DMS114 treated with DMSO at 0.1 percent for 48 hours (cell line): ENCODE measurements at regions not wholly inside any gene's neighbourhood (a gene's known extent, or its start where the extent isn't known, plus 50 kb on each side); places are given as distances from the start of the nearest gene placed in this dataset.

Source experiments
- DNase-seq: peaks from one replicate; lab custom pipeline; 2025; ENCODE audit not compliant: unreplicated experiment; lab: John Stamatoyannopoulos, UW

DNA sequence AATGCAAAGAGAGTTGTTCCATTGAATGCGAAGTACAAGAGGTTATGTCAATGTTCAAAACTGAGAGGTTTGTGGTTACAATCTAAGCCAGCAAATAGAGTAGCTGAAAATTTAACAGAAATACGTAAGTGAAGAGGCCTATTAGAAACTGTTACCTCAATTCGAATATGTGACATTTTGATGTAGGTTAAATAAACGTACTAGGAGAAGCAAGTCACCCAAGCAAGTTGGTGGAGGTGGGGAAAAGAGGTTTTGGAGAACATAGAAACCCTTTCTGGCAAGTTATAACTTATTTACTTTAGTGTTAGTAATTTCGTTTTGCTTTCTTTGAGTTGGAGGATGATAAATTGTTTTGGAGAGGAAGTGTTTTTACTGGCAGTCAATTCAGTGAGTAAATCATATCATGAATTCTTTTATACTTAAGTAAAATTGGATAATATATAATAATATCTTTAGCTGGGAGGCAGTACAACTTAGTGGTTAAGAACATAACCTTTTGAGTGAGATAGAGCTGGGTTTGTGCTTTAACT, 91.2 kb upstream of the NAALADL2 start:
- no peak for DNase-seq

DNA sequence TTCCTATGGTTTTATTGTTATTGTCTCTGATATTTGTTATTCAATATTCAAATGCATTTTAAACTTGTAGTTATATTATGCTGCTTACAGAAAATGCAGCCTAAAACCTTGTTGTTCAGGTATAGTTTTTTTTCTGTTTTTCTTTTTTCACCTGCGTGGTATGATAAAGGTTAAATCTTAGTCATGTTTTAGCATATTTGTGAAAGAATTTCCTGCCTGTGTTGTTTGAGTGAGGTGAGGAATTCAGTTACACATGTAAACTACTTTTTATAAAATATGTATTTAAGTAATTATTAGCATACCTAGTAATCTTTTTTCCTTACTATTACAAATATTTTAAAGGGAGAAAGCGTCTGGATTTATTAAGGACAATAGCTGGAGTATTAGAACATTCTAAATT, 90.0 kb upstream of the NAALADL2 start:
- DNase-seq, result no peak

DNA sequence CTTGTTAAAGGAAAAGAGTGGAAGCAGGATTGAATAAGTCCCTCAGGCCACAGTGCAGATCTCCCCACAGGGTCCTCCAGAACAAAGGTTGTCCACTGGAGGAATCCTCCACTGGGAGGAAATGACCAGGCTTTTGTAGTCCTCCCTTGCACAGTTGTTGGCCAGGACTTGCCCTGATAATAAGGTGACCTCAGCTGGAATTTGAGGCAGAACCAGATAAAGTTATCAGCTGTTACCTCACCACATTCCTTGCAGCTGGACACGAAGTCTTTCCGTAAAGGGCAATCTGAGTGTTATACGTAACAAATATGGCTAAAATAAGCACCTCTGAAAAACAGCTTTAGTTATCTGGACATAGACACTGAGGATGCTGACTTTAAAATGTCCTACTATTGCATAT, 83.5 kb upstream of the NAALADL2 start:
- DNase-seq, result no peak

DNA sequence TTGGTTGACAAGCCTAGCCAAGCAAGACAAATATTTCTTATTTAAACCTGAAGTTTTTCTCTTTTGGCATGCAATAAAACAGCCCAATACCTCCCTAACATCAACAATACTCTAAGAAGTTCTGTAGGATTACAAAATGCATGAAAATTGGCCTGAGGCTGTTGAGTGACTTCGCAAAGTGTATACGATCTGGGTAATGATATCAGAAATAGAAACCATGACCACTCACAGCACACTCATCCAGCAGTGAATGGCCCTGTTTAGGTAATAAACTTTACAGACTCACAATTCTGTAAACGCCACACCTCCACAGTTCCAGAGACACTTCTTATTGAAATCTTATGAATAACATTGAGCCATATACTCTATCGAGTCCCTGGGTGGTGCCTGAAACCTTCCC, 83.0 kb upstream of the NAALADL2 start:
- DNase-seq, result no peak

DNA sequence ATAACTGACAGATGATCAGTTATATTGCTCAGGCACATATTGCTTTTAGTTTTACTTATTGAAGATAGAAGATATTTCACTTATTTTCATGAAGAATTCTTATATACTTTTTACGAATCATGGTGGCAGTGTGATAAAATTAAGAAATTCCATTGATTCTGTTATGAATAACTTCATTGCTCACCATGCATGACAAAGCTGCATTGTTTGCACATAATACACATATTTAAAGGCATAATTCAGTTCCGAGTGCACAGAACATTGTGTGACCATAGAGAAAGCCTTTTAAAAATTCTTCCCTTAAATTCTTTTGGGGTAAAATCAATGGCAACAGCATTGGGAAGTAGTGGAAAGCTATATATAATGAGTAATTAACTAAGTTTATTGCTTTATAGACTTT, 82.5 kb upstream of the NAALADL2 start:
- DNase-seq, result no peak

DNA sequence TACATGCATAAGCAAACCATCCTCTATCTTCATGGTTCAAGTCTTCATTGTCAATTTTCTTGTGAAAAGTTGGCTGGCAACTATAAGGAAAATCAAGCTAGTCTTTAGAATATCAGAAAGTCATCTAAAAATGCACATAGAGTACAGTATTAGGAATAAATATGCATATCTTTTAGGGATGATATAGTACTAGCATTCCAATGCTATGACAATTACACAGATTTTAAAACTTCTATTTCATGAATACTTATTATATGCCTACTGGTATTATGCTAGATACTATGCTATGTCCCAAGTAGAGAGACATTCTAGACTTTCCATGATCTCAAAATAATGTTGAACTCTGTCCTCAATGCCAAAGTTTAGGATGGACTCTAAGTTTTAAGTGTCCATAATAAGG, 81.3 kb upstream of the NAALADL2 start:
- DNase-seq, result no peak

DNA sequence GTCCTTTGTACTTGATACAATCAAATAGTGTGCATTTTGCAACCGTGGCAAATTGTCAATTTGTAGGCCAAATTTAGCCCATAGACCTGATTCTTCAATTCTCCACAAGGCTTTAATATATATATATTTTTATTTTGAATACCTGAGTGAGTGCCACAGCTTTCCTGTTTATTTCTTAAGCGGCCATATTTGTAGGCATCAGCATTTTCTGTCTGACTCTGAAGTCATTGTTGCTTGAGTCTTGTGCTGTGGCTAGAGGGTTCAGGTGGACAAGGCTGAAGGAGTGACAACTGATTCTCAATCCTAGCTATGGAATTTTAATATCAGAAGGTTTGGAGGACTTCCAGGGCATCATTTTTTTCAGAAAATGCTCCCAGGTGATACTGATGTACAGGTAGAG, 75.6 kb upstream of the NAALADL2 start:
- no peak for DNase-seq

DNA sequence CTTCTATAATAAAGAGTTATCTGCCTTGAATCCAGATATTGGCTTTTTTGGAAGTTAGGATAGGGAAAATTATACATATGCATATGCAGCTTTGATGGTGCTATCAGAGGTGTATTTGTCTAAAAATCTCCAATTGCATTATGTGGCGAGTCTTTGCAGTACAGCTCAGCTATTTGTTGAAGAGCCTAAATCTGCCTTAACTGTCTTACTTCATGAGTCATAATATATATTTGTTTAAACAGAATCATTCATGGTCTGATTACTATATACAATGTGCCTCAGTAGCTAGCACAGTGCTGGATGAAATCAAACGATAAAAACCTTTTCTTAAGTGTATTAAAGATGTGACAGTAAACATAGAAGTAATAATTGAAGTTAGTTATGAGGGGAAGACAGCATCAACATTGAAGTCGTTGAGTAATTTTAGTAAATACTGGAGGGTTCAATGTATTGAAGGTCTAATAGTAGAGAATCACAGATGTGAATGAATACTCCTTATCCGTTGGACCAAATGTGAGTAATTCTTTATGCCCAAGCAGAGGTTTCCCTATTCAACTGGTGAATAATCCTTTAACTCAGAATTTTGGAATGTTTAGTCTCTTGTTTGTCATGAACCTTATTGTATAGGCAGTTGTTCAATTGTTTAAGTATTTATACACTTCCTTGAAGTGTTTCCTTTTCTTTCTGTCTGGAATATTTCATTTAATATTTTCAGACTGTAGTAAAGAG, 74.8 kb upstream of the NAALADL2 start:
- no peak for DNase-seq

DNA sequence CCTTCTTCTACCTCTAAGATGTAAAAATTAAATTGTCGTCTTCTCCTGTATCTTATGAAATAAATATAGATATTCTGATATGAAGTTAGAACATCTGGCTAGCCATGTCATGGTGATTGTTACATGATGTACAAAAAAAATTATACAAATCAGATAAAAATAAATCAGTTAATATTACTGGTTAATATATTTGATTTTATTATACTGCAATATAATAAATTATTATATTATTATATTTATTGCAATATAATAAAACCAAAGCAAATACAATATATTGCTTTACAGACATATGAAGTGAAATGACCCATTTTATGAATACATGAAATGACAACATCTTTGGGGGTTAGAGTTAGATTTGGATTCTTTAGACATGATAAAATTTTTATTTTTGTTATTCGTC, 72.3 kb upstream of the NAALADL2 start:
- no peak for DNase-seq

DNA sequence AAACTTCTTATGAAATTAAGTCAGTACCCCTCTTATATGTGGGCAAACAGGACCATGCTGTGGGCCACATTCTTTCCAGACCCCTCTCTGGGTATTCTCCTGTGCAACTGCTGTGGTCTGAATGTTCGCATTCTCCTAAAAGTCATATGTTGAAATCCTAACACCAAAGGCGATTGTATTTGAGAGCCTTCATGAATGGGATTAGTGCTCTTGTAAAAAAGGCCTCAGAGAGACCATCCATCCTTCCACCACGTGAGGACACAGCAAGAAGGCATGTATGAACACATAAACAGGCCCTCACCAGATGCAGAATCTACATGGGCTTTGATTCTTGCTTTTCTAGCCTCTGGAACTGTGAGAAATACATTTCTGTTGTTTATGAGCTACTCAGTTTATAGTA, 68.0 kb upstream of the NAALADL2 start:
- DNase-seq, result no peak

DNA sequence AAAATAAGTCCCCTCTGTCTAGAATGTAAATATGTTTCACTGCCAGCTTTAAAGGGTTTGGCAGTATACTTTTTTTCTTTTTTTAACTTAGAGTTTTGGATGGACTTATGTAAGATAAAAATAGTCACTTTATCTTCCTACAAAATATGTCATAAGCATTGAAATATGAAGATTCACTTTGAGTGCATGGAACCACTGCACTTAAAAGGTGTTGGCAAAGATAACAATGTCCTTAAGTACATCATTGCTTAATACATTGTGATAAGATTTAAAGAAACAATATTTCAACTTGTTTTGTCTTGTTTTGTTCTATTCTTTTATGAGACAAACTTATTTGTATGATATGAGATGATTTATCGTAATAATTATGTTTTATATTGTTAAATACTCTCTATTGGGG, 66.3 kb upstream of the NAALADL2 start:
- DNase-seq, result no peak
